C4-2B (cell line): ENCODE measurements at regions not wholly inside any gene's neighbourhood (a gene's known extent, or its start where the extent isn't known, plus 50 kb on each side); places are given as distances from the start of the nearest gene placed in this dataset.

Experiments used
- ZFX ChIP-seq: fragments of 450-650 bp; IDR thresholded peaks from 2 replicates; pipeline ENCODE4 v1.6.1; 2017
- TF ChIP-seq, protein P1 (sequence below): fragments of 450-650 bp; conservative IDR thresholded peaks from 2 replicates; pipeline ENCODE4 v1.5.1; 2017; ENCODE audit warnings: mild to moderate bottlenecking

DNA sequence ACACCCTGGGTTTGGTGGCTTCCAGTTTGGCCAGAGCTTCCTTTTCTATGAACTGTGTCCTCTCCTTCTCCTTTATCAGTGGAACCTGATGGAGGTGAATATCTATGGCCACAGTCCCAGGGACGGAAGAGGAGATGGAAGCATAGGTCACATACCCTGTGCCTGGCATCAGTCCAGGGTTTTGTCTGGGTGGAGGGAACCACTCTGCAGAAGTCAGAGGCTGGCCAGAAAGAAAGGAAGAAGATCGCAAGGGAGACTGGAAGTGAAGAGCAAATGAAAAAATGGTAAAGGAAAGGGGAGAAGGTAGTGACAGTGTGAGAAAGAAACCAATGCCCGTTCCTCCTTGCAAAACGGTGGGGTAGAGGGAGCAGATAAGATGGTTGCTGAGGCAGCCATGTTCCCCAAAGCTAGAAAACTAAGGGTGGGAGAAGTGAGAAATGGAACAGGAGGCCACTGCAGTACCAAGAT lies 77.9 kb upstream of the HECW1 start:
- TF ChIP-seq, protein P1, sequence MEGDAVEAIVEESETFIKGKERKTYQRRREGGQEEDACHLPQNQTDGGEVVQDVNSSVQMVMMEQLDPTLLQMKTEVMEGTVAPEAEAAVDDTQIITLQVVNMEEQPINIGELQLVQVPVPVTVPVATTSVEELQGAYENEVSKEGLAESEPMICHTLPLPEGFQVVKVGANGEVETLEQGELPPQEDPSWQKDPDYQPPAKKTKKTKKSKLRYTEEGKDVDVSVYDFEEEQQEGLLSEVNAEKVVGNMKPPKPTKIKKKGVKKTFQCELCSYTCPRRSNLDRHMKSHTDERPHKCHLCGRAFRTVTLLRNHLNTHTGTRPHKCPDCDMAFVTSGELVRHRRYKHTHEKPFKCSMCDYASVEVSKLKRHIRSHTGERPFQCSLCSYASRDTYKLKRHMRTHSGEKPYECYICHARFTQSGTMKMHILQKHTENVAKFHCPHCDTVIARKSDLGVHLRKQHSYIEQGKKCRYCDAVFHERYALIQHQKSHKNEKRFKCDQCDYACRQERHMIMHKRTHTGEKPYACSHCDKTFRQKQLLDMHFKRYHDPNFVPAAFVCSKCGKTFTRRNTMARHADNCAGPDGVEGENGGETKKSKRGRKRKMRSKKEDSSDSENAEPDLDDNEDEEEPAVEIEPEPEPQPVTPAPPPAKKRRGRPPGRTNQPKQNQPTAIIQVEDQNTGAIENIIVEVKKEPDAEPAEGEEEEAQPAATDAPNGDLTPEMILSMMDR: no peak
- no peak for TF ChIP-seq ZFX
